Spleen (tissue), 11 donors: ENCODE measurements at regions not wholly inside any gene's neighbourhood (a gene's known extent, or its start where the extent isn't known, plus 50 kb on each side); places are given as distances from the start of the nearest gene placed in this dataset.

Experiments
- DNase-seq: peaks from one replicate; pipeline ENCODE4 v3.0.0-alpha.2; 2020
- H3K27ac ChIP-seq, 8 donors: fragments of 200-600 bp; sonication (generic) in 7 of 8; 1 replicate in 4 of 8; 2 replicates in 4 of 8; pipeline versions ENCODE4 v1.5.0 to v1.8.0; 2016 to 2021; ENCODE audit warnings: inconsistent platforms in 4 of 8, mild to moderate bottlenecking in 4 of 8, moderate library complexity in 1 of 8
- H3K27me3 ChIP-seq, 7 donors: fragments of 200-600 bp; sonication (generic) in 6 of 7; replicated peaks in 1 of 7; 1 replicate in 4 of 7; 2 replicates in 3 of 7; pipeline versions ENCODE4 v1.5.0 to v1.8.0; 2016 to 2021; ENCODE audit warnings: inconsistent platforms in 3 of 7, mild to moderate bottlenecking in 1 of 7
- H3K36me3 ChIP-seq, 6 donors: fragments of 200-600 bp; sonication (generic) in 5 of 6; 1 replicate in 4 of 6; 2 replicates in 2 of 6; pipeline versions ENCODE4 v1.5.0 to v1.8.0; 2016 to 2021; ENCODE audit warnings: inconsistent platforms in 2 of 6
- H3K4me1 ChIP-seq, 6 donors: fragments of 200-600 bp; sonication (generic) in 5 of 6; 1 replicate in 3 of 6; 2 replicates in 3 of 6; pipeline versions ENCODE4 v1.5.0 to v1.8.0; 2016 to 2021; ENCODE audit warnings: inconsistent platforms in 3 of 6
- H3K4me3 ChIP-seq, 8 donors: fragments of 200-600 bp; sonication (generic) in 7 of 8; 1 replicate in 4 of 8; 2 replicates in 4 of 8; pipeline versions ENCODE4 v1.5.0 to v1.8.0; 2016 to 2021; ENCODE audit warnings: inconsistent platforms in 4 of 8, mild to moderate bottlenecking in 4 of 8, moderate library complexity in 2 of 8
- H3K9me3 ChIP-seq, 8 donors: fragments of 200-600 bp; sonication (generic) in 7 of 8; 1 replicate in 4 of 8; 2 replicates in 4 of 8; pipeline versions ENCODE4 v1.5.0 to v1.8.0; 2016 to 2021; ENCODE audit warnings: inconsistent platforms in 4 of 8
- CTCF ChIP-seq, 11 experiments: fragments of 200-600 bp in 7 of 11; fragments of 450-650 bp in 4 of 11; sonication (generic) in 4 of 11; IDR thresholded peaks in 8 of 11; conservative IDR thresholded peaks in 3 of 11; 1 replicate in 7 of 11; 2 replicates in 4 of 11; pipeline versions ENCODE4 v1.4.0 to v1.8.0; 2016 to 2021; ENCODE audit warnings: antibody characterized with exemption in 11 of 11, inconsistent platforms in 4 of 11, mild to moderate bottlenecking in 1 of 11
- POLR2A ChIP-seq, 3 donors: fragments of 450-650 bp; IDR thresholded peaks; one replicate each; pipeline ENCODE4 v1.5.1; 2017; ENCODE audit warnings: antibody characterized with exemption in 3 of 3, mild to moderate bottlenecking in 1 of 3
- POLR2AphosphoS5 ChIP-seq, 3 donors: sonication (generic); formaldehyde crosslinking; IDR thresholded peaks; one replicate each; pipeline ENCODE4 v1.5.1; 2017; ENCODE audit warnings: antibody characterized with exemption in 3 of 3
- WGBS, 5 donors: extraction: QIAGEN DNeasy Blood & Tissue Kit in 3 of 5; methylation state at CpG; one replicate each; pipeline versions ENCODE4 v1.1.5 to v1.1.7; 2013 to 2018; 5-methylcytosine and 5-hydroxymethylcytosine counted together
- intact Hi-C: fragments of 100-400 bp; cut with DNase I; formaldehyde crosslinking; loops from one replicate; pipeline ENCODE4 v1.15.0; 2023; ENCODE audit warnings: low total_unique reads
- donor health status: healthy with polysubstance abuse.
- donor health status: DM: no; HTN: no; CAD: no; lungs with moderate emphysema.
- donor health status: DM: no; HTN: no; CAD: no.
- donor health status: Bipolar disorder and iron deficiency.
- donor health status: healthy.
- donor health status: DM: no; HTN: no; CAD: no.
- donor health status: DM: yes; HTN: yes; CAD: no.

- Histone ChIP-seq H3K36me3 (no peaks in the 10 kb centered on the region), H3K27me3 (no peaks in the 10 kb centered on the region), H3K4me1 (no peaks in the 10 kb centered on the region), H3K27ac (no peak overlapping the region), H3K4me3 (no peak overlapping the region), H3K9me3 (no peaks in the 10 kb centered on the region)
- TF ChIP-seq POLR2AphosphoS5 (IDR thresholded peaks at IDR 0.05) (no peak), CTCF (IDR thresholded peaks at IDR 0.05 in 8 of 11, conservative IDR thresholded peaks at IDR 0.05 in 3 of 11) (no peak), POLR2A (IDR thresholded peaks at IDR 0.05) (no peak)
- intact Hi-C loops, result no loop called here
- WGBS, 5 donors, result 69 to 87% (median 80%) methylated on average over 6 of the region's 6 CpGs
- DNase-seq, result no peak
These were observed 236.5 kb upstream of the GRIP1 start for GRCh38 chr12:66915306-66915904.

DNA sequence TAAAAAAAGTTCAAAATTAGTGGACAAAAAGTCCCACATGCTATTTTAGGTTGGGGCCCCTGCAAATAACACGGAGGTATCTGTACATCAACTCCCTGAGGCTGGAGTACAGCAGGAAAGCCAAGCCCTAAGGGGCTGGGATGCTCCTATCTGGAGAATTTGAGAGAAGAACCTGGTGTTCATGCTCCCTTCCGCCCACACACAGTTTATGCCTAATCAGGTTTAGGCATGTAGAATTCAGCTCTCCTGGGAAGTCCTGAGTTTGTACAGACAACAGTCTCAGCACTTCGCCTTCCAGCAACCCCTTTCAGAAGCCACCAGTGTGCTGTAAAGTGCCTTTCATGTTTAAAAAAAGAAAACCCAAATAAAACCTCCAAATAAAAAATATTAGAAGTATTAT lies 237.3 kb upstream of the GRIP1 start:
- WGBS, 5 donors, result 86 to 94% (median 87%) methylated on average over 3 of the region's 3 CpGs
- Histone ChIP-seq H3K27me3 (no peaks in the 10 kb centered on the region), H3K4me1 (no peaks in the 10 kb centered on the region), H3K4me3 (no peak overlapping the region), H3K27ac (no peak overlapping the region), H3K9me3 (no peaks in the 10 kb centered on the region), H3K36me3 (no peaks in the 10 kb centered on the region)
- intact Hi-C loops, result no loop called here
- no peak for DNase-seq
- no peak for TF ChIP-seq CTCF (IDR thresholded peaks at IDR 0.05 in 8 of 11, conservative IDR thresholded peaks at IDR 0.05 in 3 of 11)
- TF ChIP-seq POLR2AphosphoS5 (IDR thresholded peaks at IDR 0.05), result no peak
- no peak for TF ChIP-seq POLR2A (IDR thresholded peaks at IDR 0.05)

DNA sequence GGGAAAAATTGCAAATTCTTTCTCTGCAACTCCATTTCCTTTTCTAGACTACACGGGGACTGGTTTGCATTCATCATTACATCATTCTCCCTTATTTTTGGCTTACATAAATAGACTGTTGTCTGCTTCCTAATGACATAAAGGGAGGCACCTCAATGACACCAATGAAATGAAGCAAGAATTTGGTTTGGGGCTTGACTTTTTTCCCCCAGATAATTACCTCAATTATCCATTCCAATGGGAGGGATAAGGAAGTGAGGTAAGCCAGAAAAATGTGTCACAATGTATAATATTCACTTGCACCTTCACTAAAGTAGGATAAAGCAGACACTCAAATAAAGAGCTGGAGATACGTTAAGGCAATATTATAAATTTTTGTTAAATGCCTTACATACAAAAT lies 240.6 kb upstream of the GRIP1 start:
- no peak for TF ChIP-seq CTCF (IDR thresholded peaks at IDR 0.05 in 8 of 11, conservative IDR thresholded peaks at IDR 0.05 in 3 of 11)
- no peak for TF ChIP-seq POLR2A (IDR thresholded peaks at IDR 0.05)
- no peak for TF ChIP-seq POLR2AphosphoS5 (IDR thresholded peaks at IDR 0.05)
- H3K36me3 ChIP-seq, result no peaks in the 10 kb centered on the region
- no peak overlapping the region for H3K27ac ChIP-seq
- no peaks in the 10 kb centered on the region for H3K4me1 ChIP-seq
- no peak overlapping the region for H3K4me3 ChIP-seq
- DNase-seq, result no peak
- no peaks in the 10 kb centered on the region for H3K27me3 ChIP-seq
- intact Hi-C loops, result no loop called here
- no peaks in the 10 kb centered on the region for H3K9me3 ChIP-seq
- WGBS, 5 donors, result 65 to 74% (median 66%) methylated on average over 2 of the region's 2 CpGs

- intact Hi-C loops, result no loop called here
- no peak for DNase-seq
- Histone ChIP-seq H3K27me3 (no peaks in the 10 kb centered on the region), H3K9me3 (no peaks in the 10 kb centered on the region), H3K4me3 (no peak overlapping the region), H3K36me3 (no peaks in the 10 kb centered on the region), H3K4me1 (no peaks in the 10 kb centered on the region), H3K27ac (no peak overlapping the region)
- WGBS, 5 donors, result 84 to 97% (median 93%) methylated on average over 3 of the region's 3 CpGs
- TF ChIP-seq POLR2A (IDR thresholded peaks at IDR 0.05), result no peak
- no peak for TF ChIP-seq CTCF (IDR thresholded peaks at IDR 0.05 in 8 of 11, conservative IDR thresholded peaks at IDR 0.05 in 3 of 11)
- TF ChIP-seq POLR2AphosphoS5 (IDR thresholded peaks at IDR 0.05), result no peak
These were observed 241.3 kb upstream of the GRIP1 start for GRCh38 chr12:66920205-66920604.
